ENCODE measurements at regions not wholly inside any gene's neighbourhood (a gene's known extent, or its start where the extent isn't known, plus 50 kb on each side); places are given as distances from the start of the nearest gene placed in this dataset.

- 36 to 39% methylated on average over 5 of the region's 5 CpGs for WGBS, 2 donors
- TF ChIP-seq, protein P1, sequence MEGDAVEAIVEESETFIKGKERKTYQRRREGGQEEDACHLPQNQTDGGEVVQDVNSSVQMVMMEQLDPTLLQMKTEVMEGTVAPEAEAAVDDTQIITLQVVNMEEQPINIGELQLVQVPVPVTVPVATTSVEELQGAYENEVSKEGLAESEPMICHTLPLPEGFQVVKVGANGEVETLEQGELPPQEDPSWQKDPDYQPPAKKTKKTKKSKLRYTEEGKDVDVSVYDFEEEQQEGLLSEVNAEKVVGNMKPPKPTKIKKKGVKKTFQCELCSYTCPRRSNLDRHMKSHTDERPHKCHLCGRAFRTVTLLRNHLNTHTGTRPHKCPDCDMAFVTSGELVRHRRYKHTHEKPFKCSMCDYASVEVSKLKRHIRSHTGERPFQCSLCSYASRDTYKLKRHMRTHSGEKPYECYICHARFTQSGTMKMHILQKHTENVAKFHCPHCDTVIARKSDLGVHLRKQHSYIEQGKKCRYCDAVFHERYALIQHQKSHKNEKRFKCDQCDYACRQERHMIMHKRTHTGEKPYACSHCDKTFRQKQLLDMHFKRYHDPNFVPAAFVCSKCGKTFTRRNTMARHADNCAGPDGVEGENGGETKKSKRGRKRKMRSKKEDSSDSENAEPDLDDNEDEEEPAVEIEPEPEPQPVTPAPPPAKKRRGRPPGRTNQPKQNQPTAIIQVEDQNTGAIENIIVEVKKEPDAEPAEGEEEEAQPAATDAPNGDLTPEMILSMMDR (IDR thresholded peaks at IDR 0.05), result no peak
- no peak for TF ChIP-seq POLR2A (IDR thresholded peaks at IDR 0.05)
- intact Hi-C loops (cut with DNase I; ENCODE audit: low total_unique reads), result no loop called here
- DNase-seq (ENCODE audit: low spot score in 2 of 2), result no peak
- H3K4me3 ChIP-seq (ENCODE audit: low read depth, poor library complexity, severe bottlenecking), result no peak overlapping the region
Observed at GRCh38 chr12:115394496-115395220, 710.7 kb upstream of the TBX3 start.

DNA sequence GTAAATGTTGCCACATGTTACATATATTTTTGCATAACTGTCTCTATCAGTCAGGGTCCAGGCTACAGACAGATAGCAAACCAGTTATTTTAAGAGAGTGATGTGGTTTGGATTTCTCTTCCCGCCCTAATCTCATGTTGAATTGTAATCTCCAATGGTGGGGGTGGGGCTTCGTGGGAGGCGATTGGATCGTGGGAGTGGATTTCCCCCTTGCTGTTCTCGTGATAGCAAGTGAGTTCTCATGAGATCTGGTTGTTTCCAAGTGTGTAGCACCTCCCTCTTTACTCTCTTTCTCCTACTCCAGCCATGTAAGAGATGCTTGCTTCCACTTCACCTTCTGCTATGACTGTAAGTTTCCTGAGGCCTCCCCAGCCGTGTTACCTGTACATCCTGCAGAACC, 704.2 kb upstream of the TBX3 start:
- WGBS, 2 donors, result 78 to 83% methylated on average over 6 of the region's 6 CpGs
- intact Hi-C loops (cut with DNase I; ENCODE audit: low total_unique reads), result no loop called here
- no peak for DNase-seq (ENCODE audit: low spot score in 2 of 2)
- H3K4me3 ChIP-seq (ENCODE audit: low read depth, poor library complexity, severe bottlenecking), result no peak overlapping the region
- TF ChIP-seq, protein P1 (IDR thresholded peaks at IDR 0.05), result no peak
- TF ChIP-seq POLR2A (IDR thresholded peaks at IDR 0.05), result no peak

DNA sequence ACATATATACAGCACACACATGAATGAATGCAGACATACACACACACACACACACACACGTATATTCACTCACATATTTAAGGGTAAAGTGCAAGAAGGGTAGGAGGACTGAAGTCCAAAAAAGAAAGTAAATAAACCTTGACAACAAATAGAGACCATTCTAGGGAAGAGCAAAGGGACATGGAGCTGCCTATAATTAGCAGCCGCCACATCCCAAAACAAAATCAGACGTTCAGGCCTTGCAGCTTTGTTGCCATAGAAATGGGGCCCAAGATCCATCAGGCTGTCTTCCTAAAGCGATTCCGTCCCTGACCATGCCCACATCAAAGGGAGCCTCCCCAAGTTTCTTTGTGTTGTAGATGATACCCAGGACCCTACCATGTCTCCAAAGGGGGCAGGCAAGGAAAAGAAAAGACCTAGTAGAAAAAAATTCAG, 703.5 kb upstream of the TBX3 start:
- intact Hi-C loops (cut with DNase I; ENCODE audit: low total_unique reads), result no loop called here
- no peak for DNase-seq (ENCODE audit: low spot score in 2 of 2)
- TF ChIP-seq, protein P1 (IDR thresholded peaks at IDR 0.05), result no peak
- TF ChIP-seq POLR2A (IDR thresholded peaks at IDR 0.05), result no peak
- 84 to 86% methylated on average over 5 of the region's 5 CpGs for WGBS, 2 donors
- no peak overlapping the region for H3K4me3 ChIP-seq (ENCODE audit: low read depth, poor library complexity, severe bottlenecking)

- intact Hi-C loops (cut with DNase I; ENCODE audit: low total_unique reads), result no loop called here
Observed at GRCh38 chr12:115386946-115387345, 703.0 kb upstream of the TBX3 start.

DNA sequence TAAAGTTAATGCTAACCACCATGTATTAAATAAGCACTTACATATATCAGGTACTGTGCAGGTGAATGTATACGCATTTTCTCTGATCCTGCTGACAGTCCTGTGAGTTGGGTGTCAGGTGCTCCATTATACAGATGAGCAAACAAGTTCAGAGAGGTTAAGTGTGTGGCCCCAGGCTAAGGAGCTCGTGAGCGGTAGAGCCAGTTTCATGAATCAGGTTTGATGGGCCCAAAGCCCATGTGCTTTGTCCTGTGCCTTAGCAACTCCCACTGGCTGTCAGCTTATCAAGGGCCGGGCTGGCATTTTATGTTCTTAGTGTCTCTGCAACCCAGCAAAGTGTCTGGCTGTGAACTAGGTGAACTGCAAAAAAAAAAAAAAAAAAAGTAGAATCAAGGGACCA, 701.2 kb upstream of the TBX3 start:
- intact Hi-C loops (cut with DNase I; ENCODE audit: low total_unique reads), result no loop called here
- WGBS, 2 donors, result 46 to 61% methylated on average over 4 of the region's 4 CpGs
- no peak overlapping the region for H3K4me3 ChIP-seq (ENCODE audit: low read depth, poor library complexity, severe bottlenecking)
- TF ChIP-seq, protein P1 (IDR thresholded peaks at IDR 0.05), result no peak
- DNase-seq (ENCODE audit: low spot score in 2 of 2), result peak in 1 of 2 donors; percentile 43

More at GRCh38 chr12:115386946-115387345, 703.0 kb upstream of the TBX3 start:
- 88 to 94% methylated on average over 6 of the region's 6 CpGs for WGBS, 2 donors
- H3K4me3 ChIP-seq (ENCODE audit: low read depth, poor library complexity, severe bottlenecking), result no peak overlapping the region
- no peak for DNase-seq (ENCODE audit: low spot score in 2 of 2)
- no peak for TF ChIP-seq POLR2A (IDR thresholded peaks at IDR 0.05)
- TF ChIP-seq, protein P1 (IDR thresholded peaks at IDR 0.05), result no peak

- no peak for DNase-seq (ENCODE audit: low spot score in 2 of 2)
- H3K4me3 ChIP-seq (ENCODE audit: low read depth, poor library complexity, severe bottlenecking), result no peak overlapping the region
- TF ChIP-seq POLR2A (IDR thresholded peaks at IDR 0.05), result no peak
- TF ChIP-seq, protein P1 (IDR thresholded peaks at IDR 0.05), result no peak
- WGBS, 2 donors, result 73 to 82% methylated on average over 5 of the region's 5 CpGs
- intact Hi-C loops (cut with DNase I; ENCODE audit: low total_unique reads), result no loop called here
Observed at GRCh38 chr12:115384391-115384790, 700.4 kb upstream of the TBX3 start.

Measured in lower leg skin (tissue), 4 donors.